Right lobe of liver (tissue), 6 donors: ENCODE measurements at regions not wholly inside any gene's neighbourhood (a gene's known extent, or its start where the extent isn't known, plus 50 kb on each side); places are given as distances from the start of the nearest gene placed in this dataset.
"Not testable (repeated sequence)": the region's sequence is repeated elsewhere in the genome, so short reads cannot be mapped to it uniquely, and the experiment has no call there.

Source experiments
- ATAC-seq, 4 donors: fragments of 200-7000 bp; cut with Tn5 transposase; one replicate each; pipeline ENCODE4 v1.9.1; 2020; ENCODE audit warnings: mild to moderate bottlenecking in 4 of 4, moderate library complexity in 4 of 4
- DNase-seq, 3 donors: peaks; one replicate each; pipeline ENCODE4 v3.0.0-alpha.2; 2020
- H3K27ac ChIP-seq, 3 donors: fragments of 200-600 bp; one replicate each; pipeline ENCODE4 v1.8.0; 2022
- H3K27me3 ChIP-seq, 2 donors: fragments of 200-600 bp; one replicate each; pipeline ENCODE4 v1.8.0; 2022
- H3K36me3 ChIP-seq, 4 donors: fragments of 200-600 bp; sonication (generic) in 1 of 4; one replicate each; pipeline versions ENCODE4 v1.5.1 to v1.8.0; 2017 to 2022; ENCODE audit warnings: control low read depth in 1 of 4
- H3K4me1 ChIP-seq, 4 donors: fragments of 200-600 bp; sonication (generic) in 1 of 4; one replicate each; pipeline versions ENCODE4 v1.5.1 to v1.8.0; 2017 to 2022; ENCODE audit warnings: control low read depth in 1 of 4
- H3K4me3 ChIP-seq, 3 donors: fragments of 200-600 bp; one replicate each; pipeline ENCODE4 v1.8.0; 2022
- H3K9me3 ChIP-seq, 4 donors: fragments of 200-600 bp; sonication (generic) in 1 of 4; one replicate each; pipeline versions ENCODE4 v1.5.1 to v1.8.0; 2017 to 2022; ENCODE audit warnings: control low read depth in 1 of 4
- POLR2A ChIP-seq: fragments of 450-650 bp; IDR thresholded peaks from one replicate; pipeline ENCODE4 v1.6.1; 2017; ENCODE audit warnings: antibody characterized with exemption, mild to moderate bottlenecking
- WGBS: methylation state at CpG from one replicate; pipeline ENCODE4 v1.1.6; 2018; ENCODE audit warnings: low coverage, low lambda C conversion rate; ENCODE audit not compliant: insufficient coverage; ENCODE audit errors: missing lambda C conversion rate; 5-methylcytosine and 5-hydroxymethylcytosine counted together
- intact Hi-C, 2 donors: fragments of 100-400 bp; cut with DNase I; formaldehyde crosslinking; loops; one replicate each; pipeline versions ENCODE4 v1.11.2 to v1.14.1; 2022
- TF ChIP-seq, protein P1 (sequence below), 4 donors: fragments of 200-600 bp in 3 of 4; fragments of 450-650 bp in 1 of 4; IDR thresholded peaks; one replicate each; pipeline versions ENCODE4 v1.5.1 to v1.8.0; 2016 to 2022; ENCODE audit warnings: antibody characterized with exemption in 4 of 4, mild to moderate bottlenecking in 2 of 4
- donor health status: DM: no; HTN: yes; CAD: no.
- donor health status: DM: no; HTN: no; CAD: no.
- donor health status: DM: no; HTN: no; CAD: no.
- donor health status: DM: no; HTN: yes; CAD: no.
- donor health status: DM: no; HTN: yes; CAD: no.

DNA sequence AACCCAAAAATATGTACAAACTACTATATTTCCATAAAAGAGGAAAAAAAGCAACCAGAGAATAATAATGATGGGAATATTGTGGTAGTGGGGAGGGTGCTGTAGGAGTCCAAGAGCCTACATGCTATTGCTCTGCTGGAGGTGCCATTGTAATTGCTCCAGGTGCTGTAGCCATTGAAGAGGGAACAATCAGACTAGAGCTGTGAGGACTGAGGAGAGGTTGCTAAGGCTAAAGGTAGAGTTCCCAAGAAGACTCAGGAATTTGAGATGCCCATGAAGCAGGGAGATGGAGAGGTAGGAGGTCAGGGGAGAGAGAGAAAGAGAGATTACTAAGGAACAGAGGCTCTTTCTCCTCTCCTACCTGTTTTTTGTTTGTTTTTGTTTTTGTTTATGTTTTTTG is 394.0 kb downstream of the DMRTA1 start:
- H3K4me3 ChIP-seq: no peak overlapping the region
- TF ChIP-seq, protein P1, sequence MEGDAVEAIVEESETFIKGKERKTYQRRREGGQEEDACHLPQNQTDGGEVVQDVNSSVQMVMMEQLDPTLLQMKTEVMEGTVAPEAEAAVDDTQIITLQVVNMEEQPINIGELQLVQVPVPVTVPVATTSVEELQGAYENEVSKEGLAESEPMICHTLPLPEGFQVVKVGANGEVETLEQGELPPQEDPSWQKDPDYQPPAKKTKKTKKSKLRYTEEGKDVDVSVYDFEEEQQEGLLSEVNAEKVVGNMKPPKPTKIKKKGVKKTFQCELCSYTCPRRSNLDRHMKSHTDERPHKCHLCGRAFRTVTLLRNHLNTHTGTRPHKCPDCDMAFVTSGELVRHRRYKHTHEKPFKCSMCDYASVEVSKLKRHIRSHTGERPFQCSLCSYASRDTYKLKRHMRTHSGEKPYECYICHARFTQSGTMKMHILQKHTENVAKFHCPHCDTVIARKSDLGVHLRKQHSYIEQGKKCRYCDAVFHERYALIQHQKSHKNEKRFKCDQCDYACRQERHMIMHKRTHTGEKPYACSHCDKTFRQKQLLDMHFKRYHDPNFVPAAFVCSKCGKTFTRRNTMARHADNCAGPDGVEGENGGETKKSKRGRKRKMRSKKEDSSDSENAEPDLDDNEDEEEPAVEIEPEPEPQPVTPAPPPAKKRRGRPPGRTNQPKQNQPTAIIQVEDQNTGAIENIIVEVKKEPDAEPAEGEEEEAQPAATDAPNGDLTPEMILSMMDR (IDR thresholded peaks at IDR 0.05): no peak
- TF ChIP-seq POLR2A: no peak
- no peaks in the 10 kb centered on the region for H3K4me1 ChIP-seq
- no peak for DNase-seq
- no peaks in the 10 kb centered on the region for H3K27me3 ChIP-seq
- no peak overlapping the region for H3K27ac ChIP-seq
- intact Hi-C loops: no loop called here
- ATAC-seq: no peak
- no peaks in the 10 kb centered on the region for H3K9me3 ChIP-seq
- H3K36me3 ChIP-seq: no peaks in the 10 kb centered on the region

DNA sequence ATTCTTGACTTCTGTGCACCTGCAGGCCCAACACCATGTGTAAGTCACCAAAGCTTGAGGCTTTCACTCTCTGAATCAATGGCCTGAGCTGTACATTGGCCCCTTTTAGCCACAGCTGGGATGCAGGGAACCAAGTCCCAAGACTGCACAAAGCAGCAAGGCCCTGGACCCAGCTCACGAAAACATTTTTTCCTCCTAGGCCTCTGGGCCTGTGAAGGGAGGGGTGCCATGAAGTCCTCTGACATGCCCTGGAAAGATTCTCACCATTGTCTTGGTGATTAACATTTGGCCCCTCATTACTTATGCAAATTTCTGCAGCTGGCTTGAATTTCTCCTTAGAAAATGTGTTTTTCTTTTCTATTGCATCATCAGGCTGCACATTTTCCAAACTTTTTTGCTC is 398.6 kb downstream of the DMRTA1 start:
- WGBS: no CpG with 5 or more reads among the region's 1 CpG
- not testable (repeated sequence) for ATAC-seq, H3K4me3 ChIP-seq

GRCh38 chr9:22855980-22856379 is 409.4 kb downstream of the DMRTA1 start:
- ATAC-seq: no peak
- Histone ChIP-seq H3K27me3 (no peaks in the 10 kb centered on the region), H3K9me3 (no peaks in the 10 kb centered on the region), H3K27ac (no peak overlapping the region), H3K36me3 (no peaks in the 10 kb centered on the region), H3K4me1 (no peaks in the 10 kb centered on the region), H3K4me3 (no peak overlapping the region)
- intact Hi-C loops: no loop called here
- DNase-seq: no peak
- TF ChIP-seq POLR2A: no peak
- TF ChIP-seq, protein P1 (IDR thresholded peaks at IDR 0.05): no peak

More for the DNA sequence above, 398.6 kb downstream of the DMRTA1 start:
- H3K36me3 ChIP-seq, DNase-seq, H3K27me3 ChIP-seq, intact Hi-C loops, H3K27ac ChIP-seq, H3K9me3 ChIP-seq, H3K4me1 ChIP-seq: not testable (repeated sequence)

GRCh38 chr9:22857316-22857715 is 410.7 kb downstream of the DMRTA1 start:
- 33% methylated on average over 1 of the region's 1 CpG for WGBS
- TF ChIP-seq, protein P1 (IDR thresholded peaks at IDR 0.05): no peak
- no peak for TF ChIP-seq POLR2A

DNA sequence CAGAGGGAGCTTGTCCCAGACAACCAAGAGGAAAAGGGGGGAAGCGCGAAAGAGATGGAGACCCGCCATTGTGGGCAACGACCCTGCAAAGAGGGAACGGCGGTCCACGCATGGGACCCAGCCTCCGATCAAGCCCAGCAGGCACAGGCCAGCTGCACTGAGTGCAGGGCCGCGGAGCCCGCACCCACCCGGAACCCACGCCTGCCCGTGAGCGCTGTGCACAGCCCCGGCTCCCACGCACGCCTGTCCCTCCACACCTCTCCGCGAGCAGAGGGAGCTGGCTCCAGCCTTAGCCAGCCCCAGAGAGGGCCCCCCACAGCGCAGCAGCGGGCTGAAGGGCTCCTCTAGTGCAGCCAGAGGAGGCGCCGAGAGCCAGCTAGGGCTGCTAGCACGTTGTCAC is 416.5 kb downstream of the DMRTA1 start:
- no CpG with 5 or more reads among the region's 25 CpGs for WGBS
- TF ChIP-seq, protein P1 (IDR thresholded peaks at IDR 0.05): no peak
- no peak for TF ChIP-seq POLR2A
- Histone ChIP-seq H3K36me3 (no peaks in the 10 kb centered on the region), H3K27me3 (no peaks in the 10 kb centered on the region), H3K4me1 (no peaks in the 10 kb centered on the region), H3K9me3 (no peaks in the 10 kb centered on the region), H3K27ac (no peak overlapping the region), H3K4me3 (no peak overlapping the region)
- ATAC-seq (peak in 1 of 4 donors; percentile 43), DNase-seq (no peak)
- intact Hi-C loops: no loop called here

More at GRCh38 chr9:22857316-22857715, 410.7 kb downstream of the DMRTA1 start:
- no peaks in the 10 kb centered on the region for H3K36me3 ChIP-seq
- ATAC-seq: no peak
- no peak overlapping the region for H3K4me3 ChIP-seq
- no peaks in the 10 kb centered on the region for H3K9me3 ChIP-seq
- no peaks in the 10 kb centered on the region for H3K4me1 ChIP-seq
- H3K27ac ChIP-seq: no peak overlapping the region
- no peak for DNase-seq
- intact Hi-C loops: no loop called here
- no peaks in the 10 kb centered on the region for H3K27me3 ChIP-seq
